Loucy (cell line): ENCODE measurements at regions not wholly inside any gene's neighbourhood (a gene's known extent, or its start where the extent isn't known, plus 50 kb on each side); places are given as distances from the start of the nearest gene placed in this dataset.

Experiments
- H2AFZ ChIP-seq: fragments of 200-600 bp; sonication (generic); 2 replicates; pipeline ENCODE4 v1.6.0; 2016; ENCODE audit warnings: antibody characterized with exemption, mild to moderate bottlenecking, low read length, moderate library complexity
- H3F3A ChIP-seq: fragments of 200-600 bp; 2 replicates; pipeline ENCODE4 v1.6.0; 2016; ENCODE audit warnings: antibody characterized with exemption, low read depth, mild to moderate bottlenecking
- H3K27me3 ChIP-seq: fragments of 200-600 bp; sonication (generic); 2 replicates; pipeline ENCODE4 v1.6.1; 2014; ENCODE audit warnings: low read length, mild to moderate bottlenecking; ENCODE audit not compliant: insufficient read depth, poor library complexity, severe bottlenecking
- H3K36me3 ChIP-seq: fragments of 200-600 bp; sonication (generic); 2 replicates; pipeline ENCODE4 v1.6.1; 2016; ENCODE audit warnings: low read length; ENCODE audit not compliant: insufficient read depth
- H3K4me1 ChIP-seq: fragments of 200-600 bp; sonication (generic); 2 replicates; pipeline ENCODE4 v1.5.1; 2014; ENCODE audit warnings: low read length, mild to moderate bottlenecking; ENCODE audit not compliant: insufficient read depth, poor library complexity, severe bottlenecking
- H3K4me2 ChIP-seq: fragments of 200-600 bp; sonication (generic); 2 replicates; pipeline ENCODE4 v1.6.0; 2014; ENCODE audit warnings: antibody characterized with exemption, low read length, low read depth, mild to moderate bottlenecking; ENCODE audit not compliant: poor library complexity, severe bottlenecking
- H3K4me3 ChIP-seq: fragments of 200-600 bp; sonication (generic); 2 replicates; pipeline ENCODE4 v1.5.1; 2014; ENCODE audit warnings: low read length, mild to moderate bottlenecking, mixed read lengths; ENCODE audit not compliant: poor library complexity, severe bottlenecking
- H3K79me2 ChIP-seq: fragments of 200-600 bp; sonication (generic); 2 replicates; pipeline ENCODE4 v1.6.1; 2014; ENCODE audit warnings: low read length; ENCODE audit not compliant: insufficient read depth
- H3K9ac ChIP-seq: fragments of 200-600 bp; sonication (generic); 2 replicates; pipeline ENCODE4 v1.6.0; 2014; ENCODE audit warnings: mild to moderate bottlenecking, low read depth, low read length, moderate library complexity; ENCODE audit not compliant: poor library complexity, severe bottlenecking
- H3K9me2 ChIP-seq: fragments of 200-600 bp; sonication (generic); replicated peaks from 2 replicates; pipeline ENCODE4 v1.6.1; 2016; ENCODE audit warnings: low read depth, low read length, mixed read lengths
- H3K9me3 ChIP-seq: fragments of 200-600 bp; sonication (generic); 2 replicates; pipeline ENCODE4 v1.6.1; 2014; ENCODE audit warnings: mild to moderate bottlenecking, antibody characterized with exemption, low read length, low read depth; ENCODE audit not compliant: insufficient read depth
- H4K20me1 ChIP-seq: fragments of 200-600 bp; sonication (generic); 2 replicates; pipeline ENCODE4 v1.6.0; 2014; ENCODE audit warnings: antibody characterized with exemption, low read length, mild to moderate bottlenecking; ENCODE audit not compliant: insufficient read depth, poor library complexity, severe bottlenecking
- CTCF ChIP-seq: fragments of 200-600 bp; sonication (generic); conservative IDR thresholded peaks from 2 replicates; pipeline ENCODE4 v1.5.1; 2014; ENCODE audit warnings: mild to moderate bottlenecking, antibody characterized with exemption, low read length
- EZH2phosphoT487 ChIP-seq: fragments of 200-600 bp; IDR thresholded peaks from 2 replicates; pipeline ENCODE4 v1.6.1; 2018; ENCODE audit warnings: antibody characterized with exemption, mild to moderate bottlenecking, moderate library complexity, borderline replicate concordance

- Histone ChIP-seq H3K9me2 (no peaks in the 10 kb centered on the region), H3K79me2 (no peaks in the 10 kb centered on the region), H3K4me3 (no peak overlapping the region), H3K4me2 (no peak overlapping the region), H3K27me3 (no peaks in the 10 kb centered on the region), H3K36me3 (no peaks in the 10 kb centered on the region), H4K20me1 (no peaks in the 10 kb centered on the region), H3F3A (no peaks in the 10 kb centered on the region), H2AFZ (no peak overlapping the region), H3K4me1 (no peaks in the 10 kb centered on the region), H3K9me3 (no peaks in the 10 kb centered on the region), H3K9ac (no peak overlapping the region)
- TF ChIP-seq CTCF (no peak), EZH2phosphoT487 (no peak)
Observed at GRCh38 chr4:58413849-58414248, 1303.7 kb upstream of the IGFBP7 start.

- Histone ChIP-seq H3K9me2 (no peaks in the 10 kb centered on the region), H3K4me2 (no peak overlapping the region), H4K20me1 (no peaks in the 10 kb centered on the region), H3K9me3 (no peaks in the 10 kb centered on the region), H3K36me3 (no peaks in the 10 kb centered on the region), H3K9ac (no peak overlapping the region), H3K79me2 (no peaks in the 10 kb centered on the region), H3K4me3 (no peak overlapping the region), H3K4me1 (no peaks in the 10 kb centered on the region), H3K27me3 (no peaks in the 10 kb centered on the region), H3F3A (no peaks in the 10 kb centered on the region), H2AFZ (no peak overlapping the region)
- TF ChIP-seq CTCF (no peak), EZH2phosphoT487 (no peak)
Observed at GRCh38 chr4:58411904-58412303, 1301.7 kb upstream of the IGFBP7 start.

GRCh38 chr4:58406762-58407161 lies 1296.6 kb upstream of the IGFBP7 start:
- Histone ChIP-seq H3K4me1 (no peaks in the 10 kb centered on the region), H3K9ac (no peak overlapping the region), H3K36me3 (no peaks in the 10 kb centered on the region), H3K79me2 (no peaks in the 10 kb centered on the region), H3K4me3 (no peak overlapping the region), H3K9me3 (no peaks in the 10 kb centered on the region), H2AFZ (no peak overlapping the region), H4K20me1 (no peaks in the 10 kb centered on the region), H3K27me3 (no peaks in the 10 kb centered on the region), H3K4me2 (no peak overlapping the region), H3K9me2 (no peaks in the 10 kb centered on the region), H3F3A (no peaks in the 10 kb centered on the region)
- no peak for TF ChIP-seq CTCF
- no peak for TF ChIP-seq EZH2phosphoT487
